GM13976 (cell line): ENCODE measurements at regions not wholly inside any gene's neighbourhood (a gene's known extent, or its start where the extent isn't known, plus 50 kb on each side); places are given as distances from the start of the nearest gene placed in this dataset.

ENCODE experiments used
- DNase-seq: peaks from one replicate; pipeline ENCODE4 v3.0.0; 2012; ENCODE audit warnings: low spot score
- in situ Hi-C: fragments of 300-500 bp; cut with MboI; formaldehyde crosslinking; loops from one replicate; pipeline ENCODE4 v1.12.0; 2022; ENCODE audit warnings: low sequenced_read_pairs, mixed read lengths, inconsistent platforms; ENCODE audit not compliant: unreplicated experiment
- TF ChIP-seq, protein P1 (sequence below): IDR thresholded peaks from 2 replicates; pipeline ENCODE4 v1.5.1; 2012; ENCODE audit warnings: borderline replicate concordance, mild to moderate bottlenecking; ENCODE audit not compliant: insufficient read depth; ENCODE audit errors: extremely low read depth, missing control alignments, control extremely low read depth

- DNase-seq, result no peak
- TF ChIP-seq, protein P1, sequence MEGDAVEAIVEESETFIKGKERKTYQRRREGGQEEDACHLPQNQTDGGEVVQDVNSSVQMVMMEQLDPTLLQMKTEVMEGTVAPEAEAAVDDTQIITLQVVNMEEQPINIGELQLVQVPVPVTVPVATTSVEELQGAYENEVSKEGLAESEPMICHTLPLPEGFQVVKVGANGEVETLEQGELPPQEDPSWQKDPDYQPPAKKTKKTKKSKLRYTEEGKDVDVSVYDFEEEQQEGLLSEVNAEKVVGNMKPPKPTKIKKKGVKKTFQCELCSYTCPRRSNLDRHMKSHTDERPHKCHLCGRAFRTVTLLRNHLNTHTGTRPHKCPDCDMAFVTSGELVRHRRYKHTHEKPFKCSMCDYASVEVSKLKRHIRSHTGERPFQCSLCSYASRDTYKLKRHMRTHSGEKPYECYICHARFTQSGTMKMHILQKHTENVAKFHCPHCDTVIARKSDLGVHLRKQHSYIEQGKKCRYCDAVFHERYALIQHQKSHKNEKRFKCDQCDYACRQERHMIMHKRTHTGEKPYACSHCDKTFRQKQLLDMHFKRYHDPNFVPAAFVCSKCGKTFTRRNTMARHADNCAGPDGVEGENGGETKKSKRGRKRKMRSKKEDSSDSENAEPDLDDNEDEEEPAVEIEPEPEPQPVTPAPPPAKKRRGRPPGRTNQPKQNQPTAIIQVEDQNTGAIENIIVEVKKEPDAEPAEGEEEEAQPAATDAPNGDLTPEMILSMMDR, result no peak
- in situ Hi-C loops, result no loop called here
Observed at GRCh38 chrX:117522725-117523700, 593.6 kb downstream of the KLHL13 start.

DNA sequence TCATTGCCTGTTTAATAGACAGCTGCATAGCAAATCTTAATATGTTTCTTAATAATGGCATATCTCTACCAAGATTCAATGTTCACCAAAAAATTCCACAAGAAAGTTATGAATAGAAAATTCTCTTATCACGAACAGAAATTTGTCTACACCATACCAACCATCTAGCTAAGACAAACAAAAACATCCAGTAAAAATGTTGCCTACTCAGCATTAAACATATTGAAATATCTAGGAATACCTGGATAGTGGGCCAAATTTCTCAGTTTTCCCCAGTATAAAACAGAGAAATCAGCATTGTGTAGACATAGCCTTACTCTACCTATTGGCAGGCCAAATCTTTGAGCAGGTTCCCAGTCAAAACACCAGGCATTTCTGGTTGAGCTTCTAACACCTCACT is 598.6 kb downstream of the KLHL13 start:
- TF ChIP-seq, protein P1, result no peak
- in situ Hi-C loops, result no loop called here
- DNase-seq, result no peak

DNA sequence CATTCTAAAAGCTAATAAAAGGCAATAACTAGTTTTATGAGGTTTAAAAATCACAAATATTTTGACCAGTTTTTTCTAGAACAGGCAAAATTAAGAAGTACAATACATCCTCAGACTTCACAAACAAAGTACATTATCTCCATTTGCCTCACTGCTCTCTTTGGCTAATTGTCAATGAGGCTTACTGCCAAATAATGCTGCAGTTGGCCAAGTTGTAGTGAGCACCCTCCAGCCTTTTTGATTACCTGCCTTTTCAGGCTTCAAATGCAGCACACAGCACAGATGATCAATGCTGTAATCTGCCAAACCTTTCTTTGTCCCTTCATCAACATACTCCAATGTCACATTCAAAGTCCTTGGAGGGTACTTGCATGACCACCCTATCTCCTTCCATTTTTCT is 605.2 kb downstream of the KLHL13 start:
- TF ChIP-seq, protein P1, result no peak
- DNase-seq, result no peak
- in situ Hi-C loops, result no loop called here

DNA sequence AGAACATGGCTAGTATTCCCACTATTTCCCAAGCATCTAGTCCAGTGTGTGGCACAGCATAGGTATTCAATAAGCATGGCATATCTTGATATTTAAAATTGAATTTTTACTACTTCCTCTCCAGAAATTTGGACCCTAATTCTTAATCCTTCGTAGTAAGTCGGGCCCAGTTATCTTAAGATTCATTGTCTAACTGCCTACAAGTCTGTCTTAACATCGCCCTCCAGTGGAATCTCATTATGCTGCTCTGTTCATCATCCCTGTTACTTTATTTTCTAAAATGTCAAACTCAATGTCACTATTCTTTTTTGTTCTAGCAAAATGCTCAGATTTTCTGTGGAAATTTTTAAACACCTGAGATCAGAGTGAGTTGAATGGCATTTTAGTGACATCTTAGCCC is 606.2 kb downstream of the KLHL13 start:
- in situ Hi-C loops, result no loop called here
- TF ChIP-seq, protein P1, result no peak
- DNase-seq, result no peak

- TF ChIP-seq, protein P1, result no peak
- in situ Hi-C loops, result no loop called here
- no peak for DNase-seq
Observed at GRCh38 chrX:117508021-117508420, 608.6 kb downstream of the KLHL13 start.

GRCh38 chrX:117487421-117487820 is 629.2 kb downstream of the KLHL13 start:
- TF ChIP-seq, protein P1, result no peak
- in situ Hi-C loops, result no loop called here
- DNase-seq, result no peak

GRCh38 chrX:117483950-117484349 is 632.7 kb downstream of the KLHL13 start:
- in situ Hi-C loops, result no loop called here
- TF ChIP-seq, protein P1, result no peak
- DNase-seq, result no peak
